H1 (cell line): ENCODE measurements at regions not wholly inside any gene's neighbourhood (a gene's known extent, or its start where the extent isn't known, plus 50 kb on each side); places are given as distances from the start of the nearest gene placed in this dataset.

Source experiments
- ATF2 ChIP-seq: IDR thresholded peaks from 2 replicates; pipeline ENCODE4 v1.6.1; 2012; ENCODE audit warnings: low read length, inconsistent platforms
- CHD7 ChIP-seq: fragments of 300-600 bp; sonication (generic); IDR thresholded peaks from 2 replicates; pipeline ENCODE4 v1.7.1; 2012; ENCODE audit warnings: low read length, moderate library complexity, mild to moderate bottlenecking, inconsistent platforms; ENCODE audit not compliant: insufficient replicate concordance
- EGR1 ChIP-seq: IDR thresholded peaks from 2 replicates; pipeline ENCODE4 v1.6.1; 2011; ENCODE audit warnings: low read depth, low read length, borderline replicate concordance
- GABPA ChIP-seq: IDR thresholded peaks from 2 replicates; pipeline ENCODE4 v1.6.1; 2011; ENCODE audit warnings: mild to moderate bottlenecking, low read length, moderate library complexity, borderline replicate concordance; ENCODE audit not compliant: insufficient read depth
- NANOG ChIP-seq: IDR thresholded peaks from 2 replicates; pipeline ENCODE4 v1.6.1; 2011; ENCODE audit warnings: low read length, low read depth, mild to moderate bottlenecking, inconsistent platforms; ENCODE audit not compliant: insufficient read depth, poor library complexity, severe bottlenecking
- NRF1 ChIP-seq: IDR thresholded peaks from 2 replicates; pipeline ENCODE4 v1.6.1; 2011; ENCODE audit warnings: mild to moderate bottlenecking, low read depth, low read length, improper control_type of control experiment
- SAP30 ChIP-seq: fragments of 300-600 bp; sonication (generic); IDR thresholded peaks from 2 replicates; pipeline ENCODE4 v1.7.1; 2012; ENCODE audit warnings: low read length, moderate library complexity, mild to moderate bottlenecking, inconsistent platforms; ENCODE audit not compliant: insufficient read depth, insufficient replicate concordance
- SRF ChIP-seq: IDR thresholded peaks from 2 replicates; pipeline ENCODE4 v1.6.1; 2011; ENCODE audit warnings: mild to moderate bottlenecking, low read depth, low read length, moderate library complexity
- YY1 ChIP-seq: IDR thresholded peaks from 2 replicates; pipeline ENCODE4 v1.6.1; 2011; ENCODE audit warnings: low read depth, mild to moderate bottlenecking, low read length
- TF ChIP-seq, protein P1 (sequence below): IDR thresholded peaks from 2 replicates; pipeline ENCODE4 v1.6.1; 2012; ENCODE audit warnings: inconsistent platforms

GRCh38 chr12:75891072-75891471 lies 140.5 kb downstream of the PHLDA1 start (continued):
- TF ChIP-seq CHD7 (no peak), YY1 (no peak), NRF1 (no peak), ATF2 (no peak), EGR1 (no peak), GABPA (no peak), NANOG (no peak), SAP30 (no peak), SRF (no peak)
- TF ChIP-seq, protein P1, sequence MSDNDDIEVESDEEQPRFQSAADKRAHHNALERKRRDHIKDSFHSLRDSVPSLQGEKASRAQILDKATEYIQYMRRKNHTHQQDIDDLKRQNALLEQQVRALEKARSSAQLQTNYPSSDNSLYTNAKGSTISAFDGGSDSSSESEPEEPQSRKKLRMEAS: no peak
